Activated naive CD4-positive, alpha-beta T cell treated with anti-CD3 and anti-CD28 coated beads, Interleukin-2, amount 50 U/mL, for 24 hours (primary cell): ENCODE measurements at regions not wholly inside any gene's neighbourhood (a gene's known extent, or its start where the extent isn't known, plus 50 kb on each side); places are given as distances from the start of the nearest gene placed in this dataset.

ENCODE experiments used
- H3K27ac Mint-ChIP-seq: one replicate; pipeline ENCODE4 v1.8.0; 2021; ENCODE audit warnings: mild to moderate bottlenecking, mixed read lengths
- H3K27me3 Mint-ChIP-seq: one replicate; pipeline ENCODE4 v1.8.0; 2021; ENCODE audit warnings: mixed read lengths
- H3K36me3 Mint-ChIP-seq: one replicate; pipeline ENCODE4 v1.8.0; 2021; ENCODE audit warnings: mixed read lengths
- H3K4me1 Mint-ChIP-seq: one replicate; pipeline ENCODE4 v1.8.0; 2021; ENCODE audit warnings: mixed read lengths
- H3K4me3 Mint-ChIP-seq: one replicate; pipeline ENCODE4 v1.8.0; 2021; ENCODE audit warnings: mild to moderate bottlenecking, mixed read lengths
- H3K9me3 Mint-ChIP-seq: one replicate; pipeline ENCODE4 v1.8.0; 2021; ENCODE audit warnings: mixed read lengths

- Mint-ChIP-seq H3K4me3 (no peak overlapping the region), H3K9me3 (no peaks in the 10 kb centered on the region), H3K27me3 (no peaks in the 10 kb centered on the region), H3K4me1 (peaks cover 15% of the 10 kb centered on the region), H3K36me3 (no peaks in the 10 kb centered on the region), H3K27ac (no peak overlapping the region)
These were observed 55.4 kb upstream of the ACVR1 start for GRCh38 chr2:157931542-157931941.

GRCh38 chr2:157930728-157931127, 54.6 kb upstream of the ACVR1 start:
- peaks cover 7% of the 10 kb centered on the region for H3K4me1 Mint-ChIP-seq
- no peaks in the 10 kb centered on the region for H3K9me3 Mint-ChIP-seq
- H3K27ac Mint-ChIP-seq: no peak overlapping the region
- no peaks in the 10 kb centered on the region for H3K36me3 Mint-ChIP-seq
- H3K4me3 Mint-ChIP-seq: no peak overlapping the region
- H3K27me3 Mint-ChIP-seq: no peaks in the 10 kb centered on the region

GRCh38 chr2:157929871-157930667, 53.9 kb upstream of the ACVR1 start:
- Mint-ChIP-seq H3K27ac (no peak overlapping the region), H3K27me3 (no peaks in the 10 kb centered on the region), H3K4me1 (peaks cover under 1% of the 10 kb centered on the region), H3K9me3 (no peaks in the 10 kb centered on the region), H3K4me3 (no peak overlapping the region), H3K36me3 (no peaks in the 10 kb centered on the region)

DNA sequence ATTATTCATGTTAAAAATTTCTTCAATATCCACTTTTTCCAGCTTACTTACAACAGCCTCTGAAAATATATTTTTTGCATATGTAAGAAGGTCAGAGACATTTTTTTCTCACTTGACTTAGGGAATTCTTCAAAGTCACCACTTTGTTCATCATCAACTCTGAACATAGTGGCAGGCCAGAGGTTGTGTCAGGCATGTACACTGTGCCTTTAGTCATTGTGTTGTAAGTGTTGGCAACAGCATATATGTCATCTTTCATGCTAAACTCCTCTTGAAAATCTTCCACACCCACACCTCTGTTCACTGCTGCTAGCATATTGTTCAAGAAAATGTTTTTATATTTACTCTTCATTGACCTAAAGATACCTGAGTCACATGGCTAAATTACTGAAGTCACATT, 52.2 kb upstream of the ACVR1 start:
- no peaks in the 10 kb centered on the region for H3K36me3 Mint-ChIP-seq
- H3K4me1 Mint-ChIP-seq: no peaks in the 10 kb centered on the region
- no peak overlapping the region for H3K27ac Mint-ChIP-seq

DNA sequence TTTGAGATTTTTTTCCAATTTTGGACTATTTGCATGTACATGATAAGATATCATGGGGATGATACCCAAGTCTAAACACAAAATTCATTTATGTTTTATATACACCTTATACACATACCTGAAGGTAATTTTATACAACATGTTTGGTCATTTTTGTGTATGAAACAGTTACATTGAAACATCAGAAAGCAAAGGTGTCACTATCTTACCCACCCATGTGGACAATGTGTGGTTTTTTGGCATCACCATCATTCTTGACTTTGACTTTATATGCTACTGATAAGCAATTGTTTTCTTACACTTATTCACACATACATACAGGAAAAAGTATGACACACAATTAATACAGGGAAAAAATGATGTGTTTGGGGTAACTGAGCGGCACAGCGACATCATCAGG, 51.0 kb upstream of the ACVR1 start:
- H3K27ac Mint-ChIP-seq: no peak overlapping the region
- H3K4me1 Mint-ChIP-seq: no peaks in the 10 kb centered on the region
- no peak overlapping the region for H3K4me3 Mint-ChIP-seq
- no peaks in the 10 kb centered on the region for H3K9me3 Mint-ChIP-seq
- H3K27me3 Mint-ChIP-seq: no peaks in the 10 kb centered on the region
- no peaks in the 10 kb centered on the region for H3K36me3 Mint-ChIP-seq

More for the DNA sequence above, 52.2 kb upstream of the ACVR1 start:
- no peak overlapping the region for H3K4me3 Mint-ChIP-seq
- no peaks in the 10 kb centered on the region for H3K9me3 Mint-ChIP-seq
- H3K27me3 Mint-ChIP-seq: no peaks in the 10 kb centered on the region
